PC-9 (cell line): ENCODE measurements at regions not wholly inside any gene's neighbourhood (a gene's known extent, or its start where the extent isn't known, plus 50 kb on each side); places are given as distances from the start of the nearest gene placed in this dataset.

Source experiments
- BruUV-seq: library from RNA; stranded (reverse); fragments of 400-500 nt; replicated peaks from 2 replicates; lab custom pipeline; 2021; lab: Mats Ljungman, UMichigan
- CTCF ChIA-PET: fragments of 300-600 bp; sonication (Branson Sonifier 250); formaldehyde crosslinking; loops from one replicate; lab custom pipeline; 2022; ENCODE audit warnings: antibody characterized with exemption; lab: Charles Lee
- POLR2A ChIA-PET: fragments of 300-600 bp; sonication (Branson Sonifier 250); formaldehyde crosslinking; loops from one replicate; lab custom pipeline; 2022; ENCODE audit warnings: antibody characterized with exemption; ENCODE audit not compliant: unreplicated experiment; lab: Charles Lee
- DNase-seq, 2 experiments: peaks; one replicate each; pipeline versions ENCODE4 v3.0.0 to v3.0.0-alpha.2; 2015 to 2022; ENCODE audit warnings: mixed read lengths in 1 of 2
- H2AFZ ChIP-seq: fragments of 200-600 bp; sonication (generic); 2 replicates; pipeline ENCODE4 v1.8.1; 2017; ENCODE audit warnings: antibody characterized with exemption
- H3F3A ChIP-seq: fragments of 200-600 bp; sonication (generic); 2 replicates; pipeline ENCODE4 v1.8.1; 2017; ENCODE audit warnings: antibody characterized with exemption, mild to moderate bottlenecking, low read depth; ENCODE audit not compliant: insufficient read depth
- H3K27ac ChIP-seq: fragments of 200-600 bp; sonication (generic); 2 replicates; pipeline ENCODE4 v1.6.1; 2016; ENCODE audit warnings: mixed run types
- H3K27me3 ChIP-seq: fragments of 200-600 bp; sonication (generic); 2 replicates; pipeline ENCODE4 v1.6.1; 2016; ENCODE audit warnings: low read depth, mixed run types; ENCODE audit not compliant: insufficient read depth
- H3K36me3 ChIP-seq: fragments of 200-600 bp; sonication (generic); 2 replicates; pipeline ENCODE4 v1.6.1; 2016; ENCODE audit warnings: low read depth, mixed run types
- H3K4me1 ChIP-seq: fragments of 200-600 bp; sonication (generic); replicated peaks from 2 replicates; pipeline ENCODE4 v1.6.1; 2016; ENCODE audit warnings: mixed run types; ENCODE audit not compliant: insufficient read depth
- H3K4me2 ChIP-seq: fragments of 200-600 bp; sonication (generic); 2 replicates; pipeline ENCODE4 v1.6.1; 2017; ENCODE audit warnings: mixed run types
- H3K4me3 ChIP-seq: fragments of 200-600 bp; sonication (generic); 2 replicates; pipeline ENCODE4 v1.6.1; 2016; ENCODE audit warnings: mixed run types
- H3K79me2 ChIP-seq: fragments of 200-600 bp; sonication (generic); 2 replicates; pipeline ENCODE4 v1.6.1; 2017; ENCODE audit warnings: low read depth, mixed run types
- H3K9me2 ChIP-seq: fragments of 200-600 bp; sonication (generic); 2 replicates; pipeline ENCODE4 v1.8.1; 2017; ENCODE audit warnings: mild to moderate bottlenecking; ENCODE audit not compliant: insufficient read depth
- H3K9me3 ChIP-seq: fragments of 200-600 bp; sonication (generic); 2 replicates; pipeline ENCODE4 v1.8.1; 2016; ENCODE audit warnings: low read depth; ENCODE audit not compliant: insufficient read depth
- H4K20me1 ChIP-seq: fragments of 200-600 bp; sonication (generic); 2 replicates; pipeline ENCODE4 v1.8.1; 2017; ENCODE audit not compliant: insufficient read depth
- CTCF ChIP-seq: fragments of 200-600 bp; sonication (generic); conservative IDR thresholded peaks from 2 replicates; pipeline ENCODE4 v1.6.1; 2017; ENCODE audit warnings: mixed run types, antibody characterized with exemption, mild to moderate bottlenecking, moderate library complexity
- EZH2 ChIP-seq: fragments of 200-600 bp; sonication (generic); IDR thresholded peaks from 2 replicates; pipeline ENCODE4 v1.8.0; 2017; ENCODE audit warnings: antibody characterized with exemption, low read depth
- intact Hi-C: fragments of 100-400 bp; cut with micrococcal nuclease; formaldehyde crosslinking; loops from one replicate; pipeline ENCODE4 v1.10.0; 2022; ENCODE audit not compliant: unreplicated experiment

- no peaks in the 10 kb centered on the region for H4K20me1 ChIP-seq
- no peaks in the 10 kb centered on the region for H3K79me2 ChIP-seq
- H3K4me2 ChIP-seq = no peak overlapping the region
- H3K36me3 ChIP-seq = no peaks in the 10 kb centered on the region
- H3K4me1 ChIP-seq = no peaks in the 10 kb centered on the region
- BruUV-seq = no TSS peak
- no peaks in the 10 kb centered on the region for H3K9me2 ChIP-seq
- ChIA-PET CTCF (no interaction called here), POLR2A (no interaction called here)
- no peaks in the 10 kb centered on the region for H3K9me3 ChIP-seq
- no peak overlapping the region for H3K27ac ChIP-seq
- intact Hi-C loops = no loop called here
- H3K27me3 ChIP-seq = no peaks in the 10 kb centered on the region
- no peaks in the 10 kb centered on the region for H3F3A ChIP-seq
- no peak overlapping the region for H3K4me3 ChIP-seq
- no peak for DNase-seq
- no peak for TF ChIP-seq CTCF
- TF ChIP-seq EZH2 = no peak
- no peak overlapping the region for H2AFZ ChIP-seq
Measured at GRCh38 chr4:126718136-126718535, 914.6 kb upstream of the INTU start.

GRCh38 chr4:126719852-126720251, 912.9 kb upstream of the INTU start:
- ChIA-PET POLR2A (no interaction called here), CTCF (no interaction called here)
- no TSS peak for BruUV-seq
- Histone ChIP-seq H3K79me2 (no peaks in the 10 kb centered on the region), H3K36me3 (no peaks in the 10 kb centered on the region), H3K9me3 (no peaks in the 10 kb centered on the region), H3K4me3 (no peak overlapping the region), H3K4me1 (no peaks in the 10 kb centered on the region), H3K9me2 (no peaks in the 10 kb centered on the region), H3K27me3 (no peaks in the 10 kb centered on the region), H4K20me1 (no peaks in the 10 kb centered on the region), H3K27ac (no peak overlapping the region), H2AFZ (no peak overlapping the region), H3K4me2 (no peak overlapping the region), H3F3A (no peaks in the 10 kb centered on the region)
- no peak for TF ChIP-seq EZH2
- no peak for TF ChIP-seq CTCF
- no peak for DNase-seq
- intact Hi-C loops = no loop called here

GRCh38 chr4:126725906-126726305, 906.9 kb upstream of the INTU start:
- Histone ChIP-seq H3K9me2 (no peaks in the 10 kb centered on the region), H2AFZ (no peak overlapping the region), H4K20me1 (no peaks in the 10 kb centered on the region), H3K27me3 (no peaks in the 10 kb centered on the region), H3K9me3 (no peaks in the 10 kb centered on the region), H3F3A (no peaks in the 10 kb centered on the region), H3K79me2 (no peaks in the 10 kb centered on the region), H3K4me1 (no peaks in the 10 kb centered on the region), H3K4me3 (no peak overlapping the region), H3K36me3 (no peaks in the 10 kb centered on the region), H3K27ac (no peak overlapping the region), H3K4me2 (no peak overlapping the region)
- CTCF ChIA-PET = no interaction called here
- TF ChIP-seq CTCF (no peak), EZH2 (no peak)
- no peak for DNase-seq
- POLR2A ChIA-PET = no interaction called here
- BruUV-seq = no TSS peak
- intact Hi-C loops = no loop called here
